GM19043 (cell line): ENCODE measurements at regions not wholly inside any gene's neighbourhood (a gene's known extent, or its start where the extent isn't known, plus 50 kb on each side); places are given as distances from the start of the nearest gene placed in this dataset.

Experiments used
- ATAC-seq: cut with Tn5 transposase; IDR thresholded peaks from one replicate; pipeline ENCODE4 v1.9.1; 2021; ENCODE audit warnings: low read depth; ENCODE audit not compliant: unreplicated experiment

DNA sequence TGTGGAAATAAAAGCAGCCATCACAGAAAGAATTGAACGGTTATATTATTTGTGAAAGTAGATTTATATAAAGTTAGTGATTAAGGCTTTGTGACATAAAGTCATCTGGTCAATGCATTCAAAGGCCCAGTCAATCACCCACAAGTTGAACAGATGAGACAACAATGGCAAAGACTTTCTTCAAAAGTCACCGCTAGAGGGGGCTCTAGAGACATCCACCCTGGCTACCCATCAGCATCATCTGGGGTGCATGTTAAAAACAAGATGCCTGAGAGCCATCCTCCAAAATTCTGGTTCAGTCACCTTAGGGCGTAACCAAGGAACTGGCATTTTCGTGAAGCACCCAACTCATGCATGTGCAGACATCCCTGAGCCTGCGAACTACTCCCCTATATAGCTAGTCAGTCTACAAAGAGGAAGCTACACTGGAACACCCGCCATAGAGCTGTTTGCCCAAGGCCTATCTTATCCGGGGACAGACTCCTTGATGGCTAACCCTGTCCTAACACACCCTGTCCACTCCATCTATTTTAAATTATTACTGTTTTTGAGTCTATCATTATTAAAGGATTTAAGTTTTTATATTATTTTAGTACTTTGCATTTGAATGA is 970.5 kb downstream of the UQCRFS1 start:
- no peak for ATAC-seq

GRCh38 chr19:28239270-28239669 is 973.7 kb downstream of the UQCRFS1 start:
- ATAC-seq = no peak

DNA sequence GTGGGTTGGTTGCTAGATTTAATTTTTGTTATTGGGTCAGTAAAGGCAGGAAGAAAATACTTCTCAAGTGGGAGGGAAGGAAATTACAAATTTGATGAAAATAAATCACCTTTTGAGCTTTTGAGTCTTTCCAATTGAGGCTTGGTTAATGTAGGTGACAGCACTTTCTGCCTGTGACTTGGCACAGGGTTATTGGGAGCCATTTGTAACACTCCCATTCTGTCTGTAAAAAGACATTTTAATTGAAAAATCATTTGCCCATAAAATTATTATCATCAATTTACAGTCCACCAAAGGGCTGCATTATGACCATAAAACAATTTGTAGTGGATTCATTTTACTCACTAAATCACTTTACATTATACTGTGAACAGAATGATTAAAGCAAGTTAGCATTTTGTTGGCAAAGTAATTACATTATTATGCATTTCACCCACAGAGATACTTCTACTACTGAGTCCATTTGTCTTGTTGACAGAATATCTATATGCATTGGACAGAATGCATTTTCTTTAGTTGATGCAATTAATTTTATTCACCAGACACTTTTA is 974.6 kb downstream of the UQCRFS1 start:
- no peak for ATAC-seq

GRCh38 chr19:28235606-28236125 is 977.3 kb downstream of the UQCRFS1 start:
- ATAC-seq = no peak

- no peak for ATAC-seq
These were observed 978.3 kb downstream of the UQCRFS1 start for GRCh38 chr19:28234637-28235036.

- ATAC-seq = no peak
These were observed 984.1 kb downstream of the UQCRFS1 start for GRCh38 chr19:28228854-28229253.

GRCh38 chr19:28224441-28224840 is 988.5 kb downstream of the UQCRFS1 start:
- ATAC-seq = no peak

DNA sequence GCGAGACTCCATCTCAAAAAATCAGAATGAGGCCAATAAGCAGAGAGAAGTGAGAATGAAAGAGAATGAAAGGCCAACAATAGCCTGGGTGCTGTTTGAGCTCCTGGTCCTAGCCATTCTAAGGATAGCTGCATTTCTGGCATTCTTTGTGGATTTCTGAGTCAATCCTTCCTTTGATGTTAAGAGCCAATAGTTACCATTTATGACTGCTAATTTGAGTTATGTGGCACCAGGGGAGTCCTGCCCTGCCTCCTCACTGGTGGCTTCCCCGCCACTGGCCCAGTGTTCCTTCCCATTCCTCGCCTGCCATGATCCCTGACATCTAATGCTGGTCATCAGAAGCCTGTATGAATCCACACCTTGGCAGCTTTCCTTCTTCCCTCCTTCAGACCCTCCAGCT is 991.2 kb downstream of the UQCRFS1 start:
- no peak for ATAC-seq

DNA sequence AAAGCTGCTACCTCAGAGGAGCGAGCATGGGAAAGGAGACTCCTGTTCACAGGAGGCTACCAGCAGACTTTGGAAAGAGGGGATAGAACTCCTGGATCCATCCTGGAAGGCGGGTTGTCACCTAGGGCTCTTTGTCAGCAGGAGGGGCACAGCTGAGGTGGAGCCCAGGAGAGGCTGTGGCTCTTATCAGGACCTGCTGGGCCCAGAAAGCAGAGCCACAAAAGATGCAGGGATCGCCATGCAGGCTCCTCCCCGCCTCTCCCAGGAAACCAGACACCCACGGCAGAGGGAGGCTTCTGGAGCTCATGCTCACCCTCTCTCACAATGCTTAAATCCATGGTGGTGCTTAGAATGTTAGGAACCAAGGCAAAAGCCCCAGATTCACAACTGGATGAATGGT is 994.2 kb downstream of the UQCRFS1 start:
- no peak for ATAC-seq

DNA sequence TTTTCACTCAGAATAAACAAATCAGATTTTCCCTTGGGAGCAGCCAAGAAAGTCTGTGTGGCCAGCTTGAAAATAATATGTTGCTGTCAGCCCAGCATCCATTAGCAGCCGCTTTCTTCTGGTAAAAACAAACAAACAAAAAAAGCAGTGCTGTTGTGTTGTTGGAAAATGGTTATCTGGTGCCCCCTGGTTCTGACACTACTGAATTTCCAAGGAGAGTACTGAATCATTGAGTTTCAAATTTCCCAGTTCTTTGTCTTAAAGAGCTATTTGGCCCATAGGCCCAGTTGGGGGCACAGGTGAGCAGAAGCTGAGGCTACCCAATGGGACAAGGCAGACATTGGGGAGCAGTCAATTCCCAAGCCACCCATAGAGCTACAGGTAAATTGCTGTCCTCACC is 995.9 kb downstream of the UQCRFS1 start:
- ATAC-seq = no peak

GRCh38 chr19:28213470-28214082 is 999.4 kb downstream of the UQCRFS1 start:
- ATAC-seq = no peak

GRCh38 chr19:28210886-28211285 is 1002.1 kb downstream of the UQCRFS1 start:
- no peak for ATAC-seq

GRCh38 chr19:28208745-28209144 is 1004.2 kb downstream of the UQCRFS1 start:
- no peak for ATAC-seq

DNA sequence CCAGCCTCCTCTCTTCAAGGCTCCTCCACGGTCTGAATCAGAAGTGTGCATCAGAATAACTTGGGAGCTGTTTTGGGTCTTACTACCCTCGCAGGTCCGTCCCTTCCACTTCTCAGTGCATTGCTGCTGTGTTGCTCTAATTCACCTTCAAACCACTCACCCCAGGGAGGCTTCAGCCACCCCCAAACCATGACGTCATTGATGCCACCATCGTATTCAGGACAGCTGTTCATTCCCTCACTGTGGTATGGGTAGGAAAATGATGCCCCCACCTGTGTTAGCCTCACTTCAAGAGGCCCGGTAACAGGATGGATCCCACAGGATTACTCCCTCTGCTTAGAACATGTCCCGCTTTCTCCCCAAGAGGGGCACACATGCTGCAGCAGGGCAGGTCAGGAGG is 1005.7 kb downstream of the UQCRFS1 start:
- ATAC-seq = no peak

- ATAC-seq = no peak
These were observed 1011.4 kb downstream of the UQCRFS1 start for GRCh38 chr19:28201462-28201943.

DNA sequence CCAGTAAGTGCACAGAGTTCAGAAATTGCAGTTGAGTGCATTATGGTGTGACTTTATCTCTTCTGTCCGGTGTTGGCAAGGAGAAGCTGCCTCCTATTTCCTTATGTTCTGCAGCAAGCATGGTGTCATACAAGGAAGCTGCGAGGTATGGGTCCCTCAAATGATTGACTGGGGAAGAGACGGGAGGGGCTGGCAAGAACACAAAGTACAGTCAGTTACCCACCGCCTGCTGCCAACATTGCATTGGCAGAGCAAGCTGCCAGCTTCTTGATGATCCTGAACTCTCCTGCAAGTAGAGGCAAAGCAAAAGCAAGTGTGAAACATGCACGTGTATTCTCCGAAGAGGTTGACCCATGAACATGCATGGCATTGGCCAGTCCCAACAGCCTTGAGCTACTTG is 1013.6 kb downstream of the UQCRFS1 start:
- ATAC-seq = no peak

DNA sequence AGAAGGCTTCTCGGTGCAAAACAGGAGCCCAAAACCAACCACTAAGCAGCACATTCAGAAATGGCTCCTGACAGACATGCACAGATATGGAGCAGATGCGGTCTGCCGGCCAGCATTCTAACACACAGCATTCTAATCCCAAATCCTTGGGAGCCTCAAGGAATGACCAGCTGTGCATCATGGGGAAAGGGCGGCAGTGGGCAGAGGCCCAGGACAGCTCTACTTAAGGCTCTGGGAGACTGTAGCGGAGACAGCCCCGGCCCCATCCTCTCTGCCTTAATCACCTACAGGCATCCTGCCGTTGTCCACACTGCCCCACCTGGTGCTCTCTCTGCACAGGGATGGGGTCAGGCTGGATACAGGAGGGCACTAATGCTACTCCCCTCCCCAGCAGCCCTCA is 1016.0 kb downstream of the UQCRFS1 start:
- no peak for ATAC-seq

DNA sequence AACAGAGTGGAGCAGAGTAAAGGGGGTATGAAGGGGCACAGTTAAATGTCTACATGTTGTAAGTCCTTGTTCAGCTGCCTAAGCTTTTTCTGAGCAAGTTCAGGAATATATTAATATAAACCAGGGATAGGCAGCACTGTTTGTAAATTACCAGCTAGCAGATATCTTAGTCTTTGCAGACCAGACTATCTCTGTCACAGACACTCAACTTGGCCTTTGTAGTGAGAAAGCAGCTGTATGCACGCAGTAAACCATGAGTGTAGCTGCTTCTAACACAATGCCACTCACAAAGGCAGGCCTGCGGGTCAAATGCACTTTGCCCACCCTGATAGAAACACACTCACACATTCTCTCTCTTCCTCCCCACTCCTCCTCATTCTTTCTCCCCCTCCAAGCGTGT is 1016.9 kb downstream of the UQCRFS1 start:
- no peak for ATAC-seq

DNA sequence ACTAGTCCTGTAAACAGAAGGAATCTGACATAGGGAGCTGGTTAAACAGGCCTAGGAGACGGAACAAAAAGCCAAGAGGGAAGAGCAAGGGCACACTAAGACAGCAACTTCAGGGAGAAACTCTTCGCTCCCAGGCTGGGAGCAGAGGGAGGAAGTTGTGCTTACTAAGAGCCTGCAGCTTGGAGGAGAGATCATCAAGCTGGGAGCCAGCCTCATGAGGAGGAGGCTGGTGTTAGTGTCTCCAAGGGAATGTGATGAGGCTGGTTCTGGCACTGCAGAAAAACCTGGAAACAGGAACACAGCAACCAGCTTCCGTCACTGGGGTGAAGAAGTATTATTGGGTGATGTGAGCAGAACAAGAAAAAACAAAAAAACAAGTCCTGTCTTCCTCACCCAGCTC is 1027.3 kb downstream of the UQCRFS1 start:
- no peak for ATAC-seq

DNA sequence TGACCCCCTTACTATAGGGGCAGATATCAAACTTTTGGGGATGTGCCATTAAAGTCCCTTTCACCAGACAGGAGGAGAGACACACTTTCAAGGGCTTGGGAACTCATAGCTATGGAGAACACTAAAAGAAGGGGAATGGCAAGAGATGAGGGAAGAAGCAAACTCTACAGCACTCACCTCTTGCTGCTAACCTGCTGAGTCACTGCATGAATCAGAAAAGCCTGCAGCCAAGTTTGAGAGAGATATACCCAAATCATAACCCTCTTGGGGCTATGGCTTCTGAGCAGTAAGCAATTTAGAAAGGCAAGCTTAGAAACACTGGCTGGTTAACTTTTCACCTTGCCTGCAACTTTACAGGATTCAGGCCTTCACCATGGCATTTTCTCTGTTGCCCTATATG is 1028.0 kb downstream of the UQCRFS1 start:
- ATAC-seq = no peak

- no peak for ATAC-seq
These were observed 1036.8 kb downstream of the UQCRFS1 start for GRCh38 chr19:28176193-28176592.

GRCh38 chr19:28171983-28172382 is 1041.0 kb downstream of the UQCRFS1 start:
- no peak for ATAC-seq
